ENCODE measurements at regions not wholly inside any gene's neighbourhood (a gene's known extent, or its start where the extent isn't known, plus 50 kb on each side); places are given as distances from the start of the nearest gene placed in this dataset.

GRCh38 chrX:10101269-10101668, 55.5 kb upstream of the CLCN4 start (continued):
- TF ChIP-seq FOXA3 (CRISPR knock-in tag; IDR thresholded peaks at IDR 0.05): peak; percentile 99
- TF ChIP-seq ZNF317 (CRISPR knock-in tag; IDR thresholded peaks at IDR 0.05): no peak
- TF ChIP-seq ZNF350 (CRISPR knock-in tag; IDR thresholded peaks at IDR 0.05; ENCODE audit: borderline replicate concordance, low read depth): no peak
- TF ChIP-seq BATF2 (CRISPR knock-in tag; IDR thresholded peaks at IDR 0.05): no peak
- no peak for TF ChIP-seq AFF4 (CRISPR knock-in tag; IDR thresholded peaks at IDR 0.05)
- peak; percentile 79 for TF ChIP-seq NFYB (CRISPR knock-in tag; IDR thresholded peaks at IDR 0.05)
- peak; percentile 84; the same call in 1 of the 2 replicates for TF ChIP-seq SKIL (CRISPR knock-in tag; IDR thresholded peaks at IDR 0.05; ENCODE audit: borderline replicate concordance)
- TF ChIP-seq POGZ (CRISPR knock-in tag; IDR thresholded peaks at IDR 0.05): peak; percentile 59; the same call in 1 of the 2 replicates
- no peak for TF ChIP-seq PBX2 (CRISPR knock-in tag; IDR thresholded peaks at IDR 0.05)
- TF ChIP-seq FOXO1 (CRISPR knock-in tag; IDR thresholded peaks at IDR 0.05): no peak
- no peak for TF ChIP-seq ZNF569 (CRISPR knock-in tag; IDR thresholded peaks at IDR 0.05; ENCODE audit: borderline replicate concordance)
- TF ChIP-seq NFIC (IDR thresholded peaks at IDR 0.05; ENCODE audit: low read length): 0 out of 2 replicates have a peak, but pooled peaks have one; percentile 43
- no peak for TF ChIP-seq HCFC1 (IDR thresholded peaks at IDR 0.05; ENCODE audit: low read depth, low read length)
- TF ChIP-seq XRCC5 (optimal IDR thresholded peaks at IDR 0.05; ENCODE audit: low read length): no peak
- peak; percentile 88; the same call in 1 of the 2 replicates for TF ChIP-seq TBX2 (CRISPR knock-in tag; IDR thresholded peaks at IDR 0.05; ENCODE audit: borderline replicate concordance)
- no peak for TF ChIP-seq IRF9 (CRISPR knock-in tag; IDR thresholded peaks at IDR 0.05; ENCODE audit: borderline replicate concordance)
- peak; percentile 42 for TF ChIP-seq THAP11 (CRISPR knock-in tag; IDR thresholded peaks at IDR 0.05)
- TF ChIP-seq JUND (CRISPR knock-in tag; IDR thresholded peaks at IDR 0.05): peak; percentile 71; the same call in 1 of the 2 replicates
- no peak for TF ChIP-seq ZNF282 (IDR thresholded peaks at IDR 0.05; ENCODE audit: partially characterized antibody)
- TF ChIP-seq, protein P1, sequence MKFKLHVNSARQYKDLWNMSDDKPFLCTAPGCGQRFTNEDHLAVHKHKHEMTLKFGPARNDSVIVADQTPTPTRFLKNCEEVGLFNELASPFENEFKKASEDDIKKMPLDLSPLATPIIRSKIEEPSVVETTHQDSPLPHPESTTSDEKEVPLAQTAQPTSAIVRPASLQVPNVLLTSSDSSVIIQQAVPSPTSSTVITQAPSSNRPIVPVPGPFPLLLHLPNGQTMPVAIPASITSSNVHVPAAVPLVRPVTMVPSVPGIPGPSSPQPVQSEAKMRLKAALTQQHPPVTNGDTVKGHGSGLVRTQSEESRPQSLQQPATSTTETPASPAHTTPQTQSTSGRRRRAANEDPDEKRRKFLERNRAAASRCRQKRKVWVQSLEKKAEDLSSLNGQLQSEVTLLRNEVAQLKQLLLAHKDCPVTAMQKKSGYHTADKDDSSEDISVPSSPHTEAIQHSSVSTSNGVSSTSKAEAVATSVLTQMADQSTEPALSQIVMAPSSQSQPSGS (CRISPR knock-in tag; IDR thresholded peaks at IDR 0.05): peak; percentile 73; the same call in 1 of the 2 replicates
- no peak for TF ChIP-seq TCF7L2 (IDR thresholded peaks at IDR 0.05; ENCODE audit: low read depth, low read length)
- no peak for TF ChIP-seq RAD51 (IDR thresholded peaks at IDR 0.05; ENCODE audit: borderline replicate concordance)
